ENCODE measurements at regions not wholly inside any gene's neighbourhood (a gene's known extent, or its start where the extent isn't known, plus 50 kb on each side); places are given as distances from the start of the nearest gene placed in this dataset.
"Not testable (repeated sequence)": the region's sequence is repeated elsewhere in the genome, so short reads cannot be mapped to it uniquely, and the experiment has no call there.

DNA sequence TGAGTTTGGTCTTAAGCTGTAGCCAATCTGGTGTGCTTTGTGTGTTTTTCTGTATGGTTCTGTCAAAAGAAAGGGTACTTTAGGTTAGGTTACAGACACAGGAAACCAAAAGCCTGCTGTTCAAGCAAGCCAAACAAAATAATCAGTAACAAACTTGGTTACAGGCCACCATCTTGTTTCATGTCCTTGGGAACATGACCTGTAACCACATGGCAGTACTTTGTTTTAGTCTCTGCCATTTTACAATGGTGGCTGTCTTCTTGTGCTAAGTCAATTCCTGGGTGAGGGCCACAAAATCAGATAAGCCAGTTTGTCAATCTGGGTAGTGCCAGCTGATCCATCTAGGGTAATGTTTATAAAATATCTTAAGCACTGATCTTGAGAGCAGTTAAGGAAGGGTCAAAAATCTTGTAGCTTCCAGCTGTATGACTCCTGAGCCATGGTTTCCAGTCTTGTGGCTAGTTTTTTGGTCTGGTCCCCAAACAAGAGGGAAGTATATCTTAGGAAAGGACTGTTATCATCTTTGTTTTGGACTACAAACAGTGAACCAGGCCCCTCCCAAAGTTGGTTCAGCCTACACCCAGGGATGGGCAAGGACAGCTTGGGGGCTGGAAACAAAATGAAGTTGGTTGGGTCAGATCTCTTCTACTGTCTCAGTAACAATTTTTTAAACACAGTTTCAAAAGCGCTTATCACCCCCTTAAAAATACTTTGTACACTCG, 90.0 kb downstream of the IGLL5 start:
- no peak for DNase-seq

DNA sequence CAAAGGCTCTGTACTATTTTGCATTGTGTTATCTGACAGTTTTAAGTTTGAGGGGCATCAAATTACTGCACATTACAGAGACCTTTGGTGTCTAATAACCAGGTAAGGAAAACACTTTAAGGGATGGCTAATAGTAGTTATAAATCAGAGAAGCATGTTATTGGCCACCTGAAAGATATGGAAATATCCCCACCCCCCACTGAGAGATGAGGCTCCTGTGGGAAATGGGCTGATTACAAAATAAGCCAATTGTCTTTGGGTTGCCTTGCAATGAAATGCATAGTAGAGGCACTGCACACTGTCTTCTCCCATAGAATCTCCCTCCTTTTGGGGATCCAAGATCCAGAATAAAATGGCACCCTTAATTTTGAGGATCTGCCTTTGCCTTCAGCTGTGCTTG, 91.0 kb downstream of the IGLL5 start:
- no peak for DNase-seq

DNA sequence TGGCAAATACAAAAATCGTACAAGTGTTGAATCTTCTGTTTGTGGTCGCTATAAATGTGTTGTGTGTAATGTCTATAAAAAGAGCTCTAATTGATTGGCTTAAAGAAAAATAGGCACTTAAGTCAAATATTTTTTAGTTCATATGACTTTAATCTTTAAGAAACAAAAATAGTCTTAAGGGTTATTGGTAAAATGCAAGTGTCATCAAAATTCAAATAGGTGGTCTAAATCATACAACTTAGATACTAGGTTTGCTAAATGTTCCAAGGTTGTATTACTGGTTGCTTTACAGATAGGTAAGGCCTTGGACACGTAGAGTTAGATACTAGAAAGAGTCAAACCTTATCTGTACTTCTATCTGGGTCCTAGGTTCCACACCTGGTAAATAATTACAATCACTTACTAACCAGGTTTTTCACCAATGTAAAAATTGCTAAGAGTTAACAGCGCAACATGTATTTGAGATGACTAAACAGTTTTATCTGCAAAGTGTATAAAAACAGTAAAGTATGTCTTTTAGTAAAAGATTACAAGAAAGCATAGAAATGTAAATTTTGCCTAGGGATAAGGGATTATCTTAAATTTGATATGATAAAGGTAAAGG, 91.1 kb upstream of the GNAZ start:
- DNase-seq = no peak

DNA sequence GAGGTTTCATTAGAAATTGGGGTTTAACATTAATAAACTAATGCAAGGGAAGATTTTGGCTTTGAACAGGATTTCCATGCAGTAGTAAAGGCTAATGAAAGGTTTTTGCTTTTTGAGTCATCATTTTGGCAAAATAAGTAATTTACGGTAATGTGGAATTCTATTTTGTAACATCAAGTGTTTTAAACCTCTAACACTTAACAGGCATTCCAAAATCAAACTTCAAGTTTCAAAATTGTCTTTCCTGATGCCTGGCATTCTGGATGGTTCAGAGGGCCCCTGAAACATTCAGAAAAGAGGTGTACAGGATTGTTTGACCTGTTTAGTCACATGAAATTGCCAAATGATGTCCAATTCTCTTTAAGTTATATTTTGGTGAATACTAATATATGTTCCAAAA, 90.4 kb upstream of the GNAZ start:
- DNase-seq = no peak

DNA sequence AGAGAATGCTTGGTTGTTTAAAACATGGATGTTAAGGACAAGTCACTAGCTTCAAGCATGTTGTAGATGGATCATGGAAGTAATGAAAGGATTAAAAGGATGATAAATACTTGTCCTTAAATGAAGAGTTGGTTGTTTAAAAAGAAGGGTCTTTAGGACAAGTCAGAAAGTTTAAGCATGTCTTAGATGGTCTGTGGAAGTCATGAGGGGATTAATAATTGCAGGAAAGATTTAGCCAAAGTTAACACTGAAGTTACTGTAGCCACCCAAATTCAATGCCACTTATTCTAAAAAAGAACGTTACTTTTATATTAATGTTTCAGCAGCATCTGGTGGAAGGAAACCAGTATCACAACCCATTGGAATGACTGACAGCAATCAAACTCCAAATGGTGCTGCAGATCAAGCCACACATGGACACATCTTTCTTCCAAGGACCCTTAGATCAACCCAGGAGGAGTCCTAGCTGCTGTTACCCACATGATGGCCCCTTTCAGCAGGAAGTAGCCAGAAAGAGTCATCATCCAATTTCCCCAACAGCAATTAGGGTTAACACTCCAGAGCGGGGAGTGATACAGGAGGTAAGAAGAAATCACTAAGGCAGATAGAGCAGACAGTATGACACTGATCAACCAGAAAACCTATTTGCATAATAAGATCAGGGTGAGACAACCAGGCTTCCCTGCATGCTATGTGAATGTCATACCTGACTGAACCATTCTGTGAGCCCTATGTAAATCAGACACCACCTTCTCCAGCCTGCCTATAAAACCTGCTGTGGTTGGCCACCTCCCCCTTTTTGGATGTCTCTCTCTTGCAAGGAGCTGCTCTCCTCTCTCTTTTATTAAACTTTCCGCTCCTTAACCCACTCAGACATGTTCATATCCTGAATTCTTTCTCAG, 88.4 kb upstream of the GNAZ start:
- DNase-seq = no peak

DNA sequence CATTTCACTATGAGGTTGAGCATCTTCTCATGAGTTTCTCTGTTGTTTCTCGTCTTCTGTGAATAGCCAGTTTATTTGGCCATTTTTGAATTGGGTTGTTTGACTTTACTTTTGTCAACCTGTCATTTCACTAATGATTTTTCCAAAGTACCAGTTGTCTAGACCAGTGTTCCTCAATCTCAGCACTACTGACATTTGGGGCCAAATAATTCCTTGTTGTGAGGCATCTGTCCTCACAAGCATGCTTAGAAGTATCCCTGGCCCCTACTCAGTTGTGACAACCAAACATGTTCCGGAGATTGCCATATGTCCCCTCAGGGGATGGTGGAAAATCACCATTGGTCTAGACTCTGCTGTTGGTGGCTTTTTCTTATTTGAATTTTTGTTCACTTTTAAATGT, 87.7 kb upstream of the GNAZ start:
- no peak for DNase-seq

DNA sequence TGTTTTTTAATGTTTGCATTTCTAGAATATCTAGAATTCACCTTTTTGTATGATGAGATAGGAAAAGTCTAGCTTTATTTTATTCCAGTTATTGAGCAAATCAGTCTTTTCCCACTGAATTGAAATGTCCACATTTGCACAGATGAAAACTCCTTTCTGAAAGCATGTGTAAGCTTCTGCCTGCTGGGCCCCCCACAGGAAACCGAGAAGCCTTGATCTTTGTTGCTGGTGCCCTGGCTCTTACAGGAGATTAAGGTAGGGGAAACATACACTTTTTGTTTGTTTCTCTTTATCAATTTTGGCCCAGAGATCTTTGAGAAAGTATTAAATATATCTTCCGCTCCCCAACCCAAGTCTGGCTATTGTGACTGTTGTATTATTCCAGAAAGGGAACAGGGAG, 87.2 kb upstream of the GNAZ start:
- no peak for DNase-seq

DNA sequence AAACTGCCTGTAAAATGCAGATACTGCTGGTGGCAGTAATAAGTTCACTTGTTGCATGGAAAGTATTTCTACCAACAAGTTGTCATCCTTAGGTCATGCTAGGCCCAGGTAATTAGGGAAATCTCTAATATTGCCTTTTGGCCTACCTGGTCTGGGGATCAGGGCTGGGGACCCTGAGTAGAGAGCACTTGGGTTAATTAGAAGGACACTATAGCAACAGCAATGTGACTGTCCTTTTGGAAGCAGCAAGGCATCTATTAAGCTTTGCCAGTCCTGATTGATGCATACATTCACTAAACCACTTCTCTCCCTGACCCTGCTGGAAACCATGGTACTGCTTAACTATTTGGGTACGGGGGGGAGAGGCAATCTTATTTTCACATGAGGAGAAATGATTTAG, 86.5 kb upstream of the GNAZ start:
- DNase-seq = no peak

DNA sequence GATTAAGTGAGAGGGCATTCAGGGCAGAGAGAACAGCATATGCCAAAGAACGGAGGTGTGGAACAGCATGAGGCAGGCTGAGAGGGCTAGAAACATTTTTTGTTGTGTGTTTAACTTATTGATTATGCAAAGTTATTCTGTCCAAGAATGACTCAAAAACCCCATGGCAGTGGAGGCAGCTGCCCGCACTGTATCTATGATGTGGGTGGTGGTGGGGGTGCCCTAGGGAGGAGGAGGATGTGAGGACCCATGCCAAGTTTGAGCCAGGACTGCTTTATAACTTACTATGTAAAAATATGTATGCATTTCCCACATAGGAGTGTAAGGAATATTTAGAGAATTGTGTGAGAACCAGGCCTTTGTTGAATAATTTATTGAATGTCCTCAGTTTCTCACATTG, 85.4 kb upstream of the GNAZ start:
- no peak for DNase-seq

DNA sequence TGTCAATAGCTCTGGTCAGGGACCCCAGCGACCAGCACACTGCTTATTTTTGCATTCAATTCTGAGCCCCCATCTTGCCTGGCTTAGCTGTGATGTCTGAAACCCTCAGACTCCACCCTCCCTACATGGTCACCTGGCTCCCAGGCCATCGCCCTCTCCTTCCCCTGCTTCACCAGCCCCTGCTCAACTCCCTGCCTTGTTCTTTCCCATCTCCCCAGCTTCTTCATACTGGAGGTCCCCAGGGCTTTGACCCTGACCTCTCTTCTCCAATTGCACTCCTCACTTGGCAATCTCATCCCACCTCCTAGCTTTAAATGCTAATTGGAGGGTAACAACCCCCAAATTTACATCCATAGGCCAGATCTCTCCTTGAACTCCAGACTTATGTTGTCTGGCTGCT, 84.3 kb upstream of the GNAZ start:
- DNase-seq = no peak

DNA sequence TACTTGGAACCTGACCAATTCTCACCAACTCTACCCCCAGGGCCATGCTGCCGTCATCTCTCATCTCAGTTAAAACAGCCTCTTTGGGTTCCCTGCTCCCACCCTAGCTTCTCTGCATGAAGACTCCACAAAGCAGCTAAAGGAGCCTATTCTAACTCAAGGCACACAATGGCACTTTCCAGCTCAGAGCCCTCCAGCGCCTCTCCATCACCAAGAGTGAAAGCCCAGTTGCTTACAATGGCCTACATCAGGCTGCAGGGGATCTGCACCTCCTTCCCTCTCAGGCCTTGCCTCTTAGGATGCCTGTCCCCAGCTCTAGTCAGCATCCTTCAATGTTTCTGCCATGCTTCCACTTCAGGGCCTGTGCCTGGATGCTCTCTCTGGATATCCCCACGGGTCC, 83.7 kb upstream of the GNAZ start:
- DNase-seq = no peak

DNA sequence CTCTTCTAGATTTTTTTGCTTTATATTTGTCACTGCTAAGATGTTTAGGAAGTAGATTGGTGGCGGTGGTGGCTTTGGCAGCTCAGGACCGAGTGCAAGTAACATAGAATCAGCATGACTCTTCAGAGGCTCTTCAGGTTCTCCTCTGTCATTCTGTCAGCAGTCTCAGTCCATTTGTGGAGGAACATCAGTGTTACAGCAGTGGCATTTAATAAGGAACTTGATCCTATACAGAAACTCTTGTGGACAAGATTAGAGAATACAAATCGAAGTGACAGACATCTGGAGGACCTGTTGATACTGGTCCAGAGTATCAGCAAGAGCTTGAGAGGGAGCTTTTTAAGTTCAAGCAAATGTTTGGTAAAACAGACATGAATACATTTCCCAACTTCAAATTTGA, 82.2 kb upstream of the GNAZ start:
- no peak for DNase-seq

DNA sequence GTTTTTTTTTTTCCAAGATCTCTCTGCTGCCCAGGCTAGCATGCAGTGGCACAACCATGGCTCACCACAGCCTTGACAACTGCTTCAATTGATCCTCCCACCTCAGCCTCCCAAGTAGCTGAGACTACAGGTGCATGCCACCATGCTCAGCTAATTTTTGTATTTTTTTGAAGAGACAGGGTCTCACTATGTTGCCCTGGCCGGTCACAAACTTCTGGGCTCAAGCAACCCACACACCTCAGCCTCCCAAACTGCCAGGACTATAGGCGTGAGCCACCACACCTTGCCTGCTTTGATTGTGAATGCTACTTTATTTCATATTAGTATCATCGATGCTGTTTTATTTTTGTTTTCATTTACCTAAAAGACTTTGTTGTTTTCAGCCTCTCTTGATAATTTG, 81.5 kb upstream of the GNAZ start:
- no peak for DNase-seq

DNA sequence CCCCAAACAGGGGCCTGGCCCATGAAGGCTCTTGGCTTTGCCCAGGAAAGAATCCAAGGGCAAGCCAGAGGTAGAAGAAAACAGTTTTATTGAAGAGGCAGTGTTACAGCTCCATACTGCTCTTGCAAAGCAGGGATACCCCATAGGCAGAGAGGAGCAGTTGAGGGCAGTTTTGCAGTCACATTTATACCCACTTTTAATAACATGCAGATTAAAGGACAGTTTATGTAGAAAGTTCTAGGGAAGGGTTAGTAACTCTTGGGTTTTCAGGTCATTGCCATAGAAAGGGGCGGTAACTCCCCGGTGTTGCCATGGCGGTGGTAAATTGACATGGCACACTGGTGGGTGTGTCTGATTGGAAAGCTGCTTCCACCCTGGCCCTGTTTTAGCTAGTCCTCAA, 80.5 kb upstream of the GNAZ start:
- DNase-seq = no peak

DNA sequence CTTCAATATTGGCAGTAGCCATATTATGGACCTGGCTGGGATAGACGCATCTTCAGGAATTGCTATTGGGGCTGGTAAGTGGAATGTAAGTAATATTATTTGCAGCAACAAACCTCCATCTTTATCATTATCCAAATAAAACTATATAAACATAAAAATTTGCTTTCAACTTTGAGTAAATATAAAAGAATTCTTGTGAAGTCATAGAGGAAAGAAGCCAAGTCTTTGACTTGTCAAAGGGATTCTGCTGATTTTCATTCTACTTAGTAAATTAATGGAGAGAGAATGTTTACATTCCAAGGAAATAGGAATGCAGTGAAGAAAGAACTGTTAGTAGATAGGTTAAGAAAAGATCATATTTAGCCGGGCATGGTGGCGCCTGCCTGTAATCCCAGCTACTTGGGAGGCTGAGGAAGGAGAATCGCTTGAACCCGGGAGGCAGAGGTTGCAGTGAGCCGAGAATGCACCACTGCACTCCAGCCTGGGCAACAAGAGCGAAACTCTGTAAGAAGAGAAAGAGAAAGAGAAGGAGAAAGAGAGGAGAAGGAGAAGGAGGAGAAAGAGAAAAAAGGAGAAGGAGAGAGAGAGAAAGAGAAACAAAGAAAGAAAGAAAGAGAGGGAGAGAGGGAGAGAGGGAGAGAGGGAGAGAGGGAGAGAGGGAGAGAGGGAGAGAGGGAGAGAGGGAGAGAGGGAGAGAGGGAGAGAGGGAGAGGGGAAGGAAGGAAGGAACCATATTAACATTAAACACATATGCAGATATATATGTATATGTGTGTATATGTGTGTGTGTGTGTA, 79.4 kb upstream of the GNAZ start:
- DNase-seq = not testable (repeated sequence)

DNA sequence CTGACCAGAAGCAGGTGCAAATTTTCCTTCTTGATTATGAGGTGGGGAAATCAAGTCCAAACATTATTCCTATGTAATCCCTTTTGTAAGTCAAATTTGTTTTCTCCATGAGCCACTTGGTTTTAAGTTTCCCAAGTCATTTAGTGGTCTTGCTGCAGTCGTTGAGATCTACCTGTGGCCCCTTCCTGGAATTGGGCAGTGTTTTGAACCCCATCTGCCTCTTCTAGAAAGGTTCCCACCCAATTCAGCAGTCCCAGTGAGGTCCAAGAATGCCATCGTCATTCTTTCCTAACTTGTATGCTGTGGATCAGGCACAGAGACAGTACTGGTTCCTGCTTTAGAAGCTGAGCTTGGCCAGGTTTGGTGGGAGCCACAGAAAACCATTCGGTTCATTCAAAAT, 77.8 kb upstream of the GNAZ start:
- no peak for DNase-seq

DNA sequence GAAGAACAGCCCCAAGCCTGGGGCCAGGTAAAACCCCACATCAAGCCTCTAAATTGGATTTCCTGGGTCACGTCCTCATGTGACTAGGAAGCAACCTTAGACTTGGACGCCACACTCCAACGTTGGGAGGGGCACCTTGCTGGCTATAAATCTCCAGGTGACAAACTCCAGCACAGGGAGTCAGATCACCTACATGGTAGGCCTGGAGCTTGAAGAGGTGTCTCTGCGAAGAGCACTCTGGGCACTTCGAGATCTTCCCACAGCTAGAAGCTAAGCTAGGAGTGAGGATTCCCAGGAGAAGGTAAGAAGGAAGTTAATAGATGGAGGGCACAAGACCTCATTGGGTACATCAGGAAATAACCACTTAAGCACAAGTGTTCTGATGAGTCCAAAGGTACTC, 77.1 kb upstream of the GNAZ start:
- DNase-seq = no peak

DNA sequence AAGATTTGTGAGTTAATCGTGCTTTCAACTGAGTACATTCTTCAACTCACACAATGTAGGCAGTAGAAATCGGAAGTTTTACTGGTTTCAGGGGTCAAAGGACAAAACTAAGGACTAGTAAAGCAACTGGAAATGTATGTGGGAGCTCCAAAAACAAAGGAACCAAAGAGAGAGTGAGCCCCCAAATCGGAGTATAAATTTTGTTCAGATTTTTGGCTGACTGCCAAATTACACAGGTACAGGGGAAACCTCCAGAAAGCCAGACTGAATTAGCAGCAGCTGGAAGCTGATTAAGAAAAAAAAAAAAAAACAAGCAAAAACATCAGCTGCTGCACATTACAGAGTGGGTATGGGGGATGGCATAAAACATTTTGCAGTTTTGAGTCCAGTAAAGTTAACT, 75.2 kb upstream of the GNAZ start:
- no peak for DNase-seq

DNA sequence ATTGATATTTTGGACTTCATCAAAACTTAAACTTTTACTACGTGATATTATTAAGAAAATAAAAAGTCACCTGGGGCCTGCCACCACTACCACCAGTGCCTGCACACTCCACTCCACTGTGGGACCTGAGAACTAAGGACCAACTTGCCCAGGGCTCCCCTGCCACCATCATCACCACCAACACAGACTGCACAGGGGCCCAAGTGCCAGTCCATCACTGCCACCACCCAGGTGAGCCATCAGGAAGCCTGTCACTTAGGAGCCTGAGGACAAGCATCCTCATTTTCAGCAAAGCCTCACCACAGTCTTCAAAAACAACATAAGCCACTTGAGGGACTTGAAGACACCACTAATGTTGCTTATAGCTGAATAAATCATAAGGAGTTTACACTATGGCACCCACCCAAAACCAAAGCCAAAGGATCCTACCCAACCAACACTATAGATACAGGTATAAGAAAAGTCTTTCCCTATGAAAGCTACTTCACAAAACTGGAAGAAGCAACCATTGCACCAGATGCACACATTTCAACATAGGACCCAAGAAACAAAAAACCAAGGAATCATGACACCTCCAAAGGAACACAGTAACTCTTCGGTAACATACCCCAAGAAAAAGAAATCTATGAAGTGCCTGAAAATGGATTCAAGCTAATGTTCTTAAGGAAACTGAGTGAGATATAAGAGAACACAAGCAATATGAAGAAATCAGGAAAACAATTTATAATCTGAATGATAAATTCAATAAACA, 73.6 kb upstream of the GNAZ start:
- no peak for DNase-seq

DNA sequence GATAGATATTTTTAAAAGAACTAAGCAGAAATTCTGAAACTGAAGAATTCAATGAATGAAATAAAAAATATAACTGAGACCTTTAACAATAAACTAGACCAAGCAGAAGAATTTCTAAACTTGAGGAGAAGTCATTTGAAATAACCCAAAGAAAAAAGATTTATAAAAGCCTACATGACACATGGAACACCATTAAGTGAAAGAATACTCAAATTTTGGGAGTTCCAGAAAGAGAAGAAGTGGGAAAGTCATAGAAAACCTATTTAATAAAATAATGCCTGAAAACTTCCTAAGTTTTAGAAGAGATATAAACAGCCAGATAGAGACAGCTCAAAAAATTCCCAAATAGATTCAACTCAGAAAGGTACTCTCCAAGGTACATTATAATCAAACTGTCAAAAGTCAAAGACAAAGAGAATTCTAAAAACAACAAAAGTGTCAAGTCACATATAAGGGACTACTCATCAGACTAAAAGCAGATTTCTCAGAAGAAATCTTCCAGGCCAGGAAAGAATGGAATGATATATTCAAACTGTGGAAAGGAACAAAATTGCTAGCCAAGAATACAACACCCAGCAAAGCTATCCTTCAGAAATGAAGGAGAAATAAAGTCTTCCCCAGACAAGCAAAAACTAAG, 72.9 kb upstream of the GNAZ start:
- no peak for DNase-seq

DNA sequence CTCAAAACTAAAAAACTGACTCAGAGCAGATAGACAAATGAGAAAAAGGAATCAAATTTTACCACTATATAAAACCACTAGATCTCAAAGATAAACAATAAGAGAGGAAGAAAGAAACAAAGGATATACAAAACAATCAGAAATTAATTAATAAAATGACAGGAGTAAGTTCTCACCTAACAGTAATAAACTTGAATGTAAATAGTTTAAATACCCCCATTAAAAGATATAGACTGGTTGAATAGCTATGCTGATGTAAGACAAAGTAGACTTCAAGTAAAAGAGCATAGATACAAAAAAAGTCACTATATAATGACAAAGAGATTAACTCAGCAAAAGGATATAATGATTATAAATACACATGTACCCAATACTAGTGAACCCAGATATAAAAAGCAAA, 72.3 kb upstream of the GNAZ start:
- DNase-seq = no peak

DNA sequence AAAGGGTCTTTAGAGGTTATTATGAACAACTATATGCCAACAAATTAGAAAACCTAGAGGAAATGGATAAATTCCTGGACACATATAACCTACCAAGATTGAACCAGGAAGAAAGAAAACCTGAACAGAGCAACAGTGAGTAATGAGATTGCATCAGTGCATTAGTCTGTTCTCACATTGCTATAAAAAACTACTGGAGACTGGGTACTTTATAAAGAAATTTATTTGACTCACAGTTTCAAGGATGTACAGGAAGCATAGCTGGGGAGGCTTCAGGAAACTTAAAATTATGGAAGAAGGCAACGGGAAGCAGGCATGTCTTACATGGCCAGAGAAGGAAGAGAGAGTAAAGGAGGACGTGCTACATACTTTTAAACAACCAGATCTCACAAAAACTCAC, 70.8 kb upstream of the GNAZ start:
- no peak for DNase-seq

Measured in activated effector memory CD4-positive, alpha-beta T cell treated with anti-CD3 and anti-CD28 coated beads, Interleukin-2, amount 50 U/mL, for 16 hours (primary cell).